DOHH2 (cell line): ENCODE measurements at regions not wholly inside any gene's neighbourhood (a gene's known extent, or its start where the extent isn't known, plus 50 kb on each side); places are given as distances from the start of the nearest gene placed in this dataset.

Experiments used
- EZH2phosphoT487 ChIP-seq: fragments of 200-600 bp; sonication (generic); IDR thresholded peaks from 2 replicates; pipeline ENCODE4 v1.6.1; 2017; ENCODE audit warnings: borderline replicate concordance, mild to moderate bottlenecking, antibody characterized with exemption, low read length, moderate library complexity, mixed read lengths
- TF ChIP-seq, protein P1 (sequence below): fragments of 200-600 bp; sonication (generic); IDR thresholded peaks from one replicate; pipeline ENCODE4 v1.5.1; 2014; ENCODE audit warnings: antibody characterized with exemption, mild to moderate bottlenecking, low read depth, low read length; ENCODE audit not compliant: poor library complexity, severe bottlenecking

- TF ChIP-seq, protein P1, sequence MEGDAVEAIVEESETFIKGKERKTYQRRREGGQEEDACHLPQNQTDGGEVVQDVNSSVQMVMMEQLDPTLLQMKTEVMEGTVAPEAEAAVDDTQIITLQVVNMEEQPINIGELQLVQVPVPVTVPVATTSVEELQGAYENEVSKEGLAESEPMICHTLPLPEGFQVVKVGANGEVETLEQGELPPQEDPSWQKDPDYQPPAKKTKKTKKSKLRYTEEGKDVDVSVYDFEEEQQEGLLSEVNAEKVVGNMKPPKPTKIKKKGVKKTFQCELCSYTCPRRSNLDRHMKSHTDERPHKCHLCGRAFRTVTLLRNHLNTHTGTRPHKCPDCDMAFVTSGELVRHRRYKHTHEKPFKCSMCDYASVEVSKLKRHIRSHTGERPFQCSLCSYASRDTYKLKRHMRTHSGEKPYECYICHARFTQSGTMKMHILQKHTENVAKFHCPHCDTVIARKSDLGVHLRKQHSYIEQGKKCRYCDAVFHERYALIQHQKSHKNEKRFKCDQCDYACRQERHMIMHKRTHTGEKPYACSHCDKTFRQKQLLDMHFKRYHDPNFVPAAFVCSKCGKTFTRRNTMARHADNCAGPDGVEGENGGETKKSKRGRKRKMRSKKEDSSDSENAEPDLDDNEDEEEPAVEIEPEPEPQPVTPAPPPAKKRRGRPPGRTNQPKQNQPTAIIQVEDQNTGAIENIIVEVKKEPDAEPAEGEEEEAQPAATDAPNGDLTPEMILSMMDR, result no peak
- TF ChIP-seq EZH2phosphoT487, result no peak
Measured at GRCh38 chr13:81379183-81379582, 1038.3 kb upstream of the SPRY2 start.
